Astrocyte of the spinal cord (primary cell): ENCODE measurements at regions not wholly inside any gene's neighbourhood (a gene's known extent, or its start where the extent isn't known, plus 50 kb on each side); places are given as distances from the start of the nearest gene placed in this dataset.

Experiments used
- DNase-seq: peaks from one replicate; pipeline ENCODE4 v3.0.0; 2011; ENCODE audit warnings: low read depth, low spot score
- H3K4me3 ChIP-seq: 2 replicates; pipeline ENCODE4 v1.5.1; 2011; ENCODE audit warnings: low read depth, mild to moderate bottlenecking, low read length, moderate library complexity
- in situ Hi-C: cut with HindIII; loops from 2 replicates; pipeline ENCODE4 v1.10.0; 2017; ENCODE audit warnings: low sequenced_read_pairs
- TF ChIP-seq, protein P1 (sequence below): IDR thresholded peaks from 2 replicates; pipeline ENCODE4 v1.5.1; 2012; ENCODE audit warnings: low read depth, mild to moderate bottlenecking, low read length, inconsistent platforms

- in situ Hi-C loops = no loop called here
- no peak overlapping the region for H3K4me3 ChIP-seq
- no peak for DNase-seq
- TF ChIP-seq, protein P1, sequence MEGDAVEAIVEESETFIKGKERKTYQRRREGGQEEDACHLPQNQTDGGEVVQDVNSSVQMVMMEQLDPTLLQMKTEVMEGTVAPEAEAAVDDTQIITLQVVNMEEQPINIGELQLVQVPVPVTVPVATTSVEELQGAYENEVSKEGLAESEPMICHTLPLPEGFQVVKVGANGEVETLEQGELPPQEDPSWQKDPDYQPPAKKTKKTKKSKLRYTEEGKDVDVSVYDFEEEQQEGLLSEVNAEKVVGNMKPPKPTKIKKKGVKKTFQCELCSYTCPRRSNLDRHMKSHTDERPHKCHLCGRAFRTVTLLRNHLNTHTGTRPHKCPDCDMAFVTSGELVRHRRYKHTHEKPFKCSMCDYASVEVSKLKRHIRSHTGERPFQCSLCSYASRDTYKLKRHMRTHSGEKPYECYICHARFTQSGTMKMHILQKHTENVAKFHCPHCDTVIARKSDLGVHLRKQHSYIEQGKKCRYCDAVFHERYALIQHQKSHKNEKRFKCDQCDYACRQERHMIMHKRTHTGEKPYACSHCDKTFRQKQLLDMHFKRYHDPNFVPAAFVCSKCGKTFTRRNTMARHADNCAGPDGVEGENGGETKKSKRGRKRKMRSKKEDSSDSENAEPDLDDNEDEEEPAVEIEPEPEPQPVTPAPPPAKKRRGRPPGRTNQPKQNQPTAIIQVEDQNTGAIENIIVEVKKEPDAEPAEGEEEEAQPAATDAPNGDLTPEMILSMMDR = no peak
These were observed 616.1 kb downstream of the MAFB start for GRCh38 chr20:40072907-40073306.

DNA sequence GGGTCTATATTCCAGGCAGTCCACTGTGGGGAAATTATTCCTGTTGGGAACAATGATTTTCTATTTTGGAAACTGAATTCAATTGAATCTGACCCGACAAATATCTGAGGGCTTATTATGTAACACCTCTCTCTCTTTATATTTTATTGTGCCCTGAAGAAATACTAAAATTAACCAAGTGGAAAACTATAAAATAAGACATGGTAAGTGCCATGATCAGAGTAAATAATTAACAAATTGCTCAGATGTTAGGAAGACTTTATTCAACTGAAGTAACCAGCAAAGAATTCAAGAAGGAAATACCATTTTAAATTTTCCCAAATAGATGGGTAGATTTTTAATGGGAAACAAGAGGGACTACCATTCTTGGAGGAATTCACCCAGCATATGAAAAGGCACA lies 632.9 kb downstream of the MAFB start:
- TF ChIP-seq, protein P1 = no peak
- no peak for DNase-seq
- in situ Hi-C loops = no loop called here
- H3K4me3 ChIP-seq = no peak overlapping the region

- TF ChIP-seq, protein P1 = no peak
- no peak for DNase-seq
- in situ Hi-C loops = no loop called here
- no peak overlapping the region for H3K4me3 ChIP-seq
These were observed 633.3 kb downstream of the MAFB start for GRCh38 chr20:40055711-40056110.

- DNase-seq = no peak
- no peak overlapping the region for H3K4me3 ChIP-seq
- in situ Hi-C loops = no loop called here
- TF ChIP-seq, protein P1 = no peak
These were observed 634.7 kb downstream of the MAFB start for GRCh38 chr20:40054311-40054710.

GRCh38 chr20:40050596-40050995 lies 638.4 kb downstream of the MAFB start:
- H3K4me3 ChIP-seq = no peak overlapping the region
- no peak for DNase-seq
- TF ChIP-seq, protein P1 = no peak
- in situ Hi-C loops = no loop called here

DNA sequence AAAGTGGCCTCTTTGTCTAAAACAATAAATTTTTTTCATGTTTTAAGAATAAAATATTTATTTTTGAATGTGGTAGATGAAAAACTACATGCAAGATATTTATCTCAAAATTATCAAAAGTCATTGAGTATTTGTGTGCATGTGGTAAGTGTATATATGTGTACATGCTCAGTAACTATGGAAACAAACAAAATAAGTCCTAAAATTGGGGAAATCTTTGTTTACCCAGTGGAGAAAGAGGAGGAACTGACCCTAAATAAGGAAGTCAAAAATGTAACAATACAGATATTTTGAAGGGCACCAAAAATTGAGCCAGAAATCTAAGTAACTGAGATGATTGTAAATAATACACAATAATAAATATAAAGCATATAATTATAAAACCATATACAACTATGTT lies 639.2 kb downstream of the MAFB start:
- no peak overlapping the region for H3K4me3 ChIP-seq
- no peak for DNase-seq
- in situ Hi-C loops = no loop called here
- TF ChIP-seq, protein P1 = no peak

GRCh38 chr20:40046703-40047102 lies 642.3 kb downstream of the MAFB start:
- H3K4me3 ChIP-seq = no peak overlapping the region
- in situ Hi-C loops = no loop called here
- DNase-seq = peak; percentile 10
- TF ChIP-seq, protein P1 = no peak
